T-helper 2 cell (primary cell): ENCODE measurements at regions not wholly inside any gene's neighbourhood (a gene's known extent, or its start where the extent isn't known, plus 50 kb on each side); places are given as distances from the start of the nearest gene placed in this dataset.
A peak's percentile ranks its signal among the peaks of the same experiment; 100 is the strongest.

Experiments
- DNase-seq, 5 experiments: peaks; one replicate each; pipeline versions ENCODE4 v3.0.0 to v3.0.0-alpha.2; 2012 to 2022

DNA sequence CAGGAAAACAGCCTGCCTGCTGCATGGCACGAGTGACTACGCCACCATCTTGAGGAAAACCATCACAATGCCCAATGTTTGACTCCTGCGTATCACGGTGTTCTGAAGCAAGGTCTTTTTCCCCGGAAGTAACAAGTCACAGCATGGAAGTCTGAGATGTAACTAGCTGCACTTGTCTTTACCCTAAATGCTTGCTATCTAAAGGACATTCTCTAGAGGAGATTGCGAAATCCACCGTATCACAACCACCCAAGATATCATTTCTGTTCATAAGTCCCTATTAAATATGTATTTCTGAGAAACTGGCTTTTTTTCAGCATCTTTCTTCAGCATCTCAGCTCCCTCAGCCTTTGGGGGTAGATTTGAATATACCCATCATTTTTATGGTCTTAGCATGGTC lies 1565.1 kb downstream of the ARAP2 start:
- no peak for DNase-seq

DNA sequence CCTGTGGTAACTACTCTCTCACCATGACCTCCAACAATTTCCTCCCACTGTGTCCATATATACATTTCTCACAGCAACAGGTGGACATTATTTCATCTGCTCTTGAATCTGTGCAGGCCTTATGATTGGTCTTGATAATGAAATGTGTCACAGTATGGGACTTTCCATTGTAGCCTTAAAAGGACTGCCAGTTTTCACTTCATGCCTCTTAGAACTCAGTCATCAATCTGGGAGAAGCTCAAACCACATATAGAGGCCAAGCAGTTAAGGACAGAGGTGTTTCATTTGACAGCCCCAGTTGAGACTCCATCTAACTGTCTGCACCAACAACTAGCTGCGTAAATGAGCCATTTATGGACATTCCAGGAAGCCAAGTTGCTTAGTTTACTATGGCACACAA lies 1534.8 kb downstream of the ARAP2 start:
- DNase-seq = no peak

DNA sequence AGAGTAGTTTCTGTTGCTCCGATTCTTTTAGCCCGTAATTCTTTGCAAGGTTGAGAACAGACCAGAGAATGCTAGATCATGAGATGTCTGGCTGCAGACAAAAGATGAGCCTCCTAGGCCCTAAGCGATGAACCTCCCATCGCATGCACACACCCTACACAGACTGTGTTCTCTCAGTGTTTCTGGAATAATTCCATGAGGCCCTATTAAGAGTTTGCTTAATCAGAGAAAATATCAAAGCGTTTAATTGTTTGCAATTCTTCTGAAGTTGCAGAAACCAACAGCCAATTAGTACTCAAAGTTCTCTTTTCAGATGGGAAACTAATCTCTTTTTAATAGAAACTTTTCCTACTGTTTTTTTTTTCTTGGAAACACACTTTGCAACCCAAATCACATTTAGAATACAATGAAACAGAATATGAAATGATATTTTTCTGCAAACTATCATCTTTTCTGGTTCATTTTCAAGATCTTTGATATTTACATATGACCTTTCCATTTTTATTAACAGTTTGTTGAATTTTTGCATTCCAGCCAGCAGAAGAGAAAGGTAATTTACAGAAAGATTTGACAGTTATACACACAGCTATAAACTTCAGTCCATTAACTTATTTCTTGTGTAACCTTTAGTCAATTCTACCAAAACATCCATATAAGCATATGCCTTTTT lies 1525.6 kb downstream of the ARAP2 start:
- no peak for DNase-seq

DNA sequence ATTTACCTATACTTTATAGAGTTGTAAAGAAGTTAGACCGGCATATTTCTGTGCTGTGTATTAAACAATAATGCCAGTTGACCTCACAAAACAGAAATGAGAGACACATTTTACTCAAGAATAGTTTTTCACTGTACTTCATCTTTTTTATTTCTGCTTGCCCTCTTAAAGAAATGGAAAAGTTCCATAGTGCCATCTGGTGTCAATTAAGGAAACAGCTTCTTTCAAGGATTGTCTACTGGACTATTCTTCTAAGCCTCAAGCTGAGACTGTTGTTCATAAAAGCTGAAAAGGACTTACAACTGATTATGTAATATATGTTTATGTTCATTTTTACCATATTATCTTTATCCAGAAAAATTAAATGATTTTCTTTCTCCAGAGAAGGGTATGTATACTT lies 1523.7 kb downstream of the ARAP2 start:
- peak in 1 of 5 experiments; percentile 1 for DNase-seq

DNA sequence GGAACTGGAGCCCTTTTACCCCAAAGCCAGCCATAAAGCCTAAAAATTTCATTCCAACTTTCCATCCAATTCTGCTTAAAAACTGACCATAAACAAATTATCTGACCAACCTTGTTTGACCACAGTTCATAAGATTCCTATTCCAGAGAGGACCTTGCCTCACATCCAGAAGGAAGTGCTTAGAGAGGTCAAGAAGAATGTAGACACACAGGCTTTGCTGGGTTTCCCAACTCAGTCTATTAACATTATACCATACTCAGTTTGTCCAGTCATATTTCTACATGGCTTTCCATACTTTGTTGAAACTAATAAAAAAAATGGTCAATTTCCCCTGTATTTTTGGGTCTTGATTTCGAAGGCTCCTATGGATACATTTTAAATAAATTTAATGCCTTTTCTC lies 1522.5 kb downstream of the ARAP2 start:
- DNase-seq = no peak

DNA sequence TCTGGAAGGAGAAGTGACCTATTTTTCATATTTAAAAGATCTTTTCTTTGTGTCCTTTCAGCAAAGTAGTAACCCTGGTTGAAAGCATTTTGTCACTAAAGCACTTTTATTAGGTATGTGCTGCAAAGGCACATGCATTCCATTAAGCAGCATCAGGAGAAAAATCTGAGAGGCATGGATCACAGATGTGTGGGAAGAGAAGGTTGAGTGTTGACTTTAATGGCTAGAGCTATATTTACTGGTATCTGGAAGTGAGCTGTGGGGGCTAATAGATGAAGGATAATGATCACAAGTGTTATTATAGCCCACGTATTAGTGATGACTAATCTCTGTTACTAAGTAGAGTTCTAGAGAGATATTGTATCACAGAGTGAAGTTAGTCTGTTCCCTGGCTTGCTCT lies 1520.7 kb downstream of the ARAP2 start:
- DNase-seq = no peak

DNA sequence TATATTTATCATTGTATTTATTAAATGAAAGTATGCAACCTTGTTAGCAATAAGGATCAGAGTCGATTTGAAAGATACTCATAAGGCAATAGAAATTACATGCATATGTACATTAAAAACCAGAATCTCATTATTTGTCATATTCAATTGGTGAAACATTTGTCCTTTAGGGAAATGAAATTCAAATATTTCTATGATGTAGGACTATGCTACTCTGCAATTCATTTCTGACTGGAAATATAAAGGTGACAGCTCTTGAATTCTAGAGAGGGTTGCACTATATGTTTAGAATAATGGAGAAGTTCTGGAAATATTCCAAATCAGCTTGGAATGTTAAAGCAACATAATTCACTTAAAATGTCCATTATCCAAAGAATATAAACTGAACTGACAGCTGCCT lies 1519.8 kb downstream of the ARAP2 start:
- no peak for DNase-seq

DNA sequence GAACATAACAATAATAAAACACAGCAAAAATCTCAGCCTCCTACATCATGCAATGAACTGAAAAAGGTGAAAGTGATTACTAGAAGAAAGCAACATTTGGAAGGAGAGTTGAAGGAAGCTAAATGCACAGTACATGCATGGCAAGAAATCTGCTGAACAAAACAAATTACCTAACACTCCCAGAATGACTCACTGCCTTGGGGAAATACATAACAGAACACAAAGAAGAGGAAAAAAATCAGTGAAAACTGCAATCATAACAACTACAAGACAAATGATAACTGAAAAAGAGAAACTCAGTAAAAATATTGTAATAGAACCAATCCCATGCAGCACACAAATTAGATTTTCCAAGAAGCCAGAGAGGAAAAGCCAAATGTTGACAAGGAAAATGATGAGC lies 1513.2 kb downstream of the ARAP2 start:
- peak in 1 of 5 experiments; percentile 10 for DNase-seq

DNA sequence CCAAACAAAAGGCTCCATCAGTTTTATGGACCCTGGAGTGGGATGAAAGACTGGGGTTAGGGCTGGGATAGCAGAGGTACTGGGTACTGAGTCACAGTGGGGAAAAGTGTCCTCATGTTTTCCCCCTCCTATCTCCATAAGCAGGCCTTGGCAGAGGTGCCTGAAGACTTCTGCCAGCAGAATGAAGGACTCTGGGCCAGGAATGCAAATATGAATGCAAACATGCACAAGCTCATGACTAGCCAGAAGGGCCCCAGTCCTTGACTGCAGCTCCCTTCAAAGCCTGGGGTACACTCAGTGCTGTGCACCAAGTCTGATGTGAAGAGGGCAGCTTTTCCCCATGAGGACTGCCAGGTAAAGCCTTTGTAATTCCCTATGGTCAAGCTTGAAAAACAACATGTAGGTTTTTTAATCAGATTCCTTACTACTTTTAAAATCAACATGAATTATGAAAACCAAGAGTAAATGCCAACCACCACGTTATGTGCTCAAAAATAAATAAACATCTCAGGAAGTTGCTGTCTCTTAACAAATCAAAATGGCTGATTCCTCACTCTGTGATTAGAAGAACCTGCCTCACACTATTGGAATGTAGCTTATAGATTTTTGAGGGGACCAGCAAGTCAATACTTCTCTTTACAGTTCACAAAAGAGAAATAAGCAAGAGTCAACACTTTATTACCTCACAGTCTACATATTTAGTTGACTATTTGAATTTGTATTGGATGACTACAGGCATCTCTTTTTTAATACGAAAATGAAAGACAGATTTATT lies 1512.0 kb downstream of the ARAP2 start:
- DNase-seq = no peak

DNA sequence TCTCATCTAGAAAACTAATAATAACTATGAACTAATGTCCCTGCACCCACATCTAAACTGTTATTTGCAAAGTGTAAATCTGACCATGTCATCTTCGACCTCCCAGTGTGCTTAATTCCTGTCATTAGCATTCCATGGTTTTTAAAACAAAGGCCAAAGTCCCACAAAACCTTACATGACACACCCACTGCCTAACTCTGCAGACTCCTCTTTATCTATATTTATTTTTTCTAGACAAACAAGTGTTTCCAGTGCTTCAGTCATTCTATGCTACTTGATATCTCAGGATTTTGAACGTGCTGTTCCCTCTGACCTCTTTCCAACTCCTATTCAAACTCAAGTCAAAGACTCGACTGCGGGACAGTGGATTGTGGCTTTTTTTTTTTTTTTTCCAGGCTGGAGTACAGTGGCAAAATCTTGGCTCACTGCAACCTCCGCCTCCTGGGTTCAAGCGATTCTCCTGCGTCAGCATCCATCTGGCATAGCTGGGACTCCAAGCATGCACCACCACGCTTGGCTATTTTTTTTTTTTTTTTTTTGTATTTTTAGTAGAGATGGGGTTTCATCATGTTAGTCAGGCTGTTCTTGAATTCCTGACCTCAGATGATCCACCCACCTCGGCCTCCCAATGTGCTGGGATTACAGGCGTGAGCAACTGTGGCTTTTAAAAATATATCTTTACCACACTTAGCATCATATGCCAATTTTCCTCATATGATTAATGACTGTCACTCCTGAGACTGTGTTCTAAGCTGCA lies 1511.0 kb downstream of the ARAP2 start:
- no peak for DNase-seq

DNA sequence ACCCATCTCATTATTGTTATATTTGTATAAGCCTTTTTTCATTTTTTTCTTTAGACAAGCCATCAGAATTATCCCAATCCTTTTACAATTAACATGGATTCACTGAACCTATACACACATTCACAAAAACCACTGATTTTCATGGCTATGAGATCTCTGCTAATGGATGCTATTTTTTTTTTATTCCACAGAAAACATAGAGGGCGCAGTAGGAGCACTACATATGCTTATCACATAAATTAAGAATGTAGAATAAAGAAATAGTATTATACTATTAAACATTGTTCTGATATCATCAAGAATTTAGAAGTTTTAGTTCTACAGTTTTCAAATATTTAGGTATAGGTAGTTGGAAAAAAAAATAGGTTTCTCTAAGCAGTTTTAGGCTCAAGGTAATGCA lies 1477.4 kb downstream of the ARAP2 start:
- DNase-seq = no peak

DNA sequence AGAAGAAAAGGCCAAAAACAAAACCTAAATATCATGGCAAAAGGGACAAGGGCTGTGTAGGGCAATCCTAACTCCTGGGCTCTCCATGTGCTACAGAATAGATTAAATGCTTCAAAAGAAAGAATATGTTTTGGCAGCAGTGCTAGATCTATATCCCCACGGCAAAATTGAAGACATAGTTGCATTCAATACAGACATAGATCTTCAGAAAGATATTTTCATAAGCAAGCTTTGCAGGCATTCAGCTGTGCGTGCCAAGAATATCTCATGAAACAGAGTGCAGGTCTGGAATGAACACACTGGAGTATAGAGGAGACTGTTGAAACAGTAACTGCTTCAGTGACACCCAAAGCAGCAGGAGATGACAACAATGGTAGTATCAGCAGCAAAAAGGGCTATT lies 1476.9 kb downstream of the ARAP2 start:
- DNase-seq = no peak

DNA sequence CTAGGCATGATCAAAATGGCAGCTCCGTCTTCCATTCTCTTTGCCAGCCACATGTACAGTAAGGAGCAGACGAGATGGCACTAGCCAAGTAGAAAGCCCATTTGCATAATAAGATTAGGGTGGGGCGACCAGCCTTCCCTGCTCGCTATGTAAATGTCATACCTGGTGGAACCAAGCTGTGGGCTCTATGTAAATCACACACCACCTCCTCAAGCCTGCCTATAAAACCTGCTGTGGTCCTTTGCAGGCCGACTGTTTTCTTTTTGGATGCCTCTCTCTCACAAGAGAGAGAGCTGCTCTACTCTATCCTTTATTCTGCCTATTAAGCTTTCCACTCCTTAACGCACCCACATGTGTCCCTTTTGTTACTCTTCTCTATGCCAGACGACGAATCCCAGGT lies 1472.7 kb downstream of the ARAP2 start:
- no peak for DNase-seq

DNA sequence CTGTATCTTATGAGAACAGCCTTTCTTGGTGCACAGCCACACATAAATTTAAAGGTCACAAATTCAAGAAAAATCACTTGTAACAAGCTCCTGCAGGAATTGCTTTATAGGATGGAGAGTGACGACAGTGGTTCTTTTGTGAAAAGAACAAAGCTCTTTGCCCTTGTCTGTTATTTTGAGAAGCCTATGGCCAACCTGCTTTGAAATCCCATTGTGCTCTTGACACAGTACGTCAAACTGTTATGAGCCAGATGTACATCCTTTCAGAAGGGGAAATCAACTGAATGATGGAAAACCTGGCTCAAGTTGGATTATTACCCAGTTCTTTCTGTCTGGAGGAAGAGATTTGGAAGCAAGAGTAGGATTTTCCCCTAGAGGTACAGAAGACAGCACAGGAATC lies 1454.2 kb downstream of the ARAP2 start:
- DNase-seq = no peak

DNA sequence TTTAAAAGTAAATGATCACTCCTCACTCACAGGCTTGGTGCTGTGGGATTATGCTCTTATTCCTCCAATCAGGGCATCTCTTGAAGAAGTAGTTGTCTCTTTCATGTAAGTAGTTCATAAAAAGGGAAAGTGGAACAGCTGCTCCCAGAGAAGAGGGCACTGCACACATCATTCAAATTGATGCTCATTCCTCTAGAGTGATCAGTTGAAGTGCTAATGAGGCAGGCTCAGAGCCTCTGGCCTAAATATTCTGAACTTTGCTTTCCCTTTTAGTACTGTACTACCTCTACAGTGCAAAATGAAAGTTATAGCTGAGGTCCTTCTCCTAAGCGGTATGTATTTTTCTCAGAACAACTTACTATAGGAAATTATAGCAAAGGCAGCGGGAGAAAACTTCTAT lies 1453.1 kb downstream of the ARAP2 start:
- DNase-seq = no peak

DNA sequence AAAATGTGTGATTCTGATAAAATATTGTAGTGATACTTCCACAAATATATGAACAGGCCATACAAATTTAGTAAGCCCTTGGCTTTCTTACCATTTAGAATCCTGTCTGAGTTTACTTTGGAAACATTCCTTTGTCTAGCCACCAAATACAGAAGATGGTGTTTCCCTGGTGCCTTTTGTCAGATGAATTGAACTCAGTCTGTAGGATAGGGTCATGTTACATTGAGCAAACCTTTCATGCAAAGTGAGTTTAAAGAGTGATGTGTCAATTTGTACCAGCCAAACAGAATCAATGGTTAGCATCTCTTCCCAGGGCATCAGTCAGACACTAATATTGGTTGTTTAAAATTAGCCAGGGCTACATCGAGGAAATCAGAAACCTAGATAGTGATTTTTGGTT lies 1443.4 kb downstream of the ARAP2 start:
- no peak for DNase-seq

DNA sequence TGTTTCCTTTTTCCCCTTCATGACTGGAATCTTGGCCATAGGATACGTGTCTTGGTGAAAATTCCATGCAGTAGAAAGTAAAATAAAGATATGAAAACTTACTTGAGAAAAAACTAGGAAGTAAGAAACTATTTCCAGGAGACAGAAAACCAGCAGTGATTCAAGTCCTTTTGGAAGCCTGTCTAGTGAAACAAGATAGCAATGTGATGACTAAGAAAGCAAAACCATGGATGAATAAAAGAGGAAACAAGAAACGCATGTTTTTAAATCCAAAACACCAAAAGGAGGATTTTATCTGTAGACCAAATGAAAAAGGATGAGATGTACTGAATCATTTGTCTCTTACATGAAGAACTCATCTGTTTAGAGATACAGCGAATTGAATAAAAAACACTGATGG lies 1430.0 kb downstream of the ARAP2 start:
- DNase-seq = no peak

DNA sequence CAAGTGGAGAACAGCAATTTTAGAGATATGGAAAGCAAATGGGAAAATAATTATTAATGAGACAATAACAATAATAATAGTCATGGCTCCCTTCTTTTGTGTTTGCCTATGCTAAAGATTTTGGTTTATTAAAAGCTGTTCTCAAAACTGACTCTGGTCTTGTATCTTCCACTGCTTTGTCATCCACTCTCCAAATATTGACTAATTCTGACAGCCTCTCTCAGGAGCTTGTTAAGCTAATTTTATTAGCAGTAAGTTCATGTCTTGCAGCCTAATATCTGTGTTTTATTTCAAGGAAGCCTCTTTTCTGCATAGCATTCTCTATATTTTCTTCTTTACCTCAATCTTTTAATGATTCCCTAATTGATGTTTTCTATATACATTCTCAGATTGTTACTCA lies 1419.8 kb downstream of the ARAP2 start:
- DNase-seq = no peak

DNA sequence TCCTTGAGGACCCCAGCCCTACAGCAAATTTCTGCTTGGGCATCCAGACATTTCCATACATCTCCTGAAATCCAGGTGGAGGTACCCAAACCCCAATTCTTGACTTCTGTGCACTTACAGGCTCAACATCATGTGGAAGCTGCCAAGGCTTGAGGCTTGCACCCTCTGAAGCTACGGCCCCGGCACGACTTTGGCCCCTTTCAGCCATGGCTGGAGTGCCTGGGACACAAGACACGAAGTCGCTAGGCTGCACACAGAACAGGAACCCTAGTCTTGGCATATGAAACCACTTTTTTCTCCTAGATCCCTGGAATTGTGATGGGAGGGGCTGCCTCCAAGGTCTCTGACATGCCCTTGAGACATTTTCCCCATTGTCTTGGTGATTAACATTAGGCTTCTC lies 1417.7 kb downstream of the ARAP2 start:
- DNase-seq = no peak

DNA sequence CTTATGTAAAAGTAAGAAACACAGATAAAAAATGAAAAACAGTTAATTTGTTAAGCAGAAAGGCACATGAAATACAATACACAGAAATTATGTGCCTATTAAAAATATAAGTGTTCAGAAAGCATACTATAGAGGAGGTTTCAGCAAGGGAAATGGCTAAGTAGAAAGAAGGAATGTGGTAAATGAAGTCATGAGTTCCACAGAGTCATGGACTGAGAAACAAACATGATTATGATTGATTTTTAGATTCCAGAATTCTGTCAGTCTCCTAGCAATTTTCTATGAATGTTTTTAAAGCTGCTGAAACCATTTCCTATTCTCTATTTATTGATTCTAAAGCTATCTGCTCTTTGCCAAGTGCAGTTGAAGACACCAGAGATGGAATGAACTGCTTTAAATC lies 1398.4 kb downstream of the ARAP2 start:
- no peak for DNase-seq

DNA sequence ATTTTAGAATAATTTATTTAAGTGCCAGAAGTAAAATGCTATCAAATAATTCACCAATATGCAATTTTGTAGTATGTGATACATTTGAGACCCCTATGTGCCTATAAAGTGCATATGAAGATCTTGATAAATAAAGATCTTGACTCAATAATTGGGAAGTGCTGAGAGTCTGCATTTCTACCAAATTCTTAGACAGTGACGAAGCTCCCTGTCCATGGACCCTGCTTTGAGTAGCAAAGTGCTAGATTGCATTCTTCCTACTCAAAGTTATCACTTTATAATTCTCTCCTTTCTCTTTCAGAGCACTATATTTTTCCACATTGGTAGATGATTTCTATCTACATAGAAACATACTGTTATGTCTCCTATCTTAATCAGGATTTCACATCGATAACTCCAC lies 1393.9 kb downstream of the ARAP2 start:
- DNase-seq = no peak

DNA sequence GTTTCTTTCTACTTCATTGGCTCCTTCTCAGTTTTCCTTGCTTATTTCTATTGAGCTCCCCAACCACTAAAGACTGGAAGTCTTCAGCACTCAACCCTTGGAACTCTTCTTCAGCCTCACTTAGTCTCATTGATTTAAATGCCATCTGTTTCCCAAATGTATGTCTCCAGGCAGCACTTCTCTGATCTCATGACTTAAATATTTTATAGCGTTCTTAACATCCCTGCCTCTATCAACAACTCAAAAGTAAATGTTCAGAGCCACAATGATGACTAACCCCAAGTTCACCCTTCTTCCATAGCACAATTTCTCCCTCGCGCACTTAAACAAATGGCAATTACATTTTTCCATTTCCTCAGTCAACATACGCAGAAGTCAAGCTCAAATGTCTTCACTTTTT lies 1393.3 kb downstream of the ARAP2 start:
- no peak for DNase-seq

DNA sequence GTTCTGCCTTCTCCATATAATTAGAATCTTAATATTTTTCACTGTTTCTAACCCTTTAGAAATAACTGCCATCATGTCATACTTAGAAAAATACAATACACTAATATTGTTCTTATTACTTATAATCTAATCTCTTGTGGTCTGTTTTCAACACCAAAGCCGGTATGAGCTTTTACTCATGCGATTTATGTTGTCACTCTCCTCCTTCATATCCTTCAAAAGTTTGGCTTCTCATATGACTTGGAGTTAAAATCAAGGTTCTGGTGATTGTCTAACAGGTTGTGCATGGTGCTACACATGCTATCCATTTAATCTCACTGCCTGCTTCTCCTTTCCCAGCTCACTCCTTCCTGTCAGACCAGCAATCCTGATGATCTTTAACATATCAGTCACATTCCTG lies 1392.9 kb downstream of the ARAP2 start:
- DNase-seq = no peak

DNA sequence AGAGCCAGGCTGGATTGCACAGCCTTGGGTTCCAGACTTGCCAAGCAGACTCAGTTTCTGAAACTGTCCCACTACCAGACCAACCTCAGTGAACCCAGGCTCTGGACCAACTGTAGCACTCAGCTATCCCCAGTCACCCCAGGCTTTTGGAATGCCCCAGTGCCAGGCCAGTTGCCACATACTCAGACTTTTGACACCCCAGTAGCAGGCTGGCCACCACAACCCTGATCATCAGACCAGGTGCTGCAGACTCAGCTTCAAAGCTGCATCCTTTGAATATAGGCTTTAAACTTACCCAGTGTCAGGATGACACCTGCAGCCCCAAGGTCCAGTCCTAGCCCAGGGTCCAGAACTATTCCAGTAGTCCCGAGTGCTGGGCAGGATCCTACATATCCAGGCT lies 1389.9 kb downstream of the ARAP2 start:
- no peak for DNase-seq
